ENCODE measurements at regions not wholly inside any gene's neighbourhood (a gene's known extent, or its start where the extent isn't known, plus 50 kb on each side); places are given as distances from the start of the nearest gene placed in this dataset.
"Not testable (repeated sequence)": the region's sequence is repeated elsewhere in the genome, so short reads cannot be mapped to it uniquely, and the experiment has no call there.

DNA sequence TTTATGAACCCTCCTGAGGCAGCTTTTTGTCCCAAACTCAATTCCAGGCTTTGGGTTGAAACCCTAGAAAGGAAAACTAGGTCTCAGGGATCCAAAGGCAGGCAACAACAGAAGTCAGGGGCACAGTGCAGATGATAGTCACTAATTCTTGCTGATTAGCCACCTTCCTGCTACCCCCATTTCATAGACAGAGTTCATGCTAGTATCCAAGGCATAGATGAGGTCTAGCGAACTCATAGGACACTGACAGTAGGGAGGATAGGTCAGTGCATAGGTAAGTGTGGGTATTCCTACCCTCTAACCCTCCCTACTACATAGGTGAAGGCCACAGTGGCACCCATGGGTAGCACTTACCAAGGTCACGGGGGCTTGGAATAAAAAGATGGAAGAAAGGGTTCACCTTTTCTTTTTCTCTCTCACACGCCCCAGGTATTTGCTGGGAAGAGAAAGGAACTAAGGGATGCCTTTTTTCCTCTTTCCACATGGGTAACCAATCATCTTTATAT lies 86.2 kb downstream of the SLC25A46 start:
- H3K27ac ChIP-seq = no peak overlapping the region
- TF ChIP-seq POLR2AphosphoS5 (IDR thresholded peaks at IDR 0.05) = no peak
- TF ChIP-seq, protein P1, sequence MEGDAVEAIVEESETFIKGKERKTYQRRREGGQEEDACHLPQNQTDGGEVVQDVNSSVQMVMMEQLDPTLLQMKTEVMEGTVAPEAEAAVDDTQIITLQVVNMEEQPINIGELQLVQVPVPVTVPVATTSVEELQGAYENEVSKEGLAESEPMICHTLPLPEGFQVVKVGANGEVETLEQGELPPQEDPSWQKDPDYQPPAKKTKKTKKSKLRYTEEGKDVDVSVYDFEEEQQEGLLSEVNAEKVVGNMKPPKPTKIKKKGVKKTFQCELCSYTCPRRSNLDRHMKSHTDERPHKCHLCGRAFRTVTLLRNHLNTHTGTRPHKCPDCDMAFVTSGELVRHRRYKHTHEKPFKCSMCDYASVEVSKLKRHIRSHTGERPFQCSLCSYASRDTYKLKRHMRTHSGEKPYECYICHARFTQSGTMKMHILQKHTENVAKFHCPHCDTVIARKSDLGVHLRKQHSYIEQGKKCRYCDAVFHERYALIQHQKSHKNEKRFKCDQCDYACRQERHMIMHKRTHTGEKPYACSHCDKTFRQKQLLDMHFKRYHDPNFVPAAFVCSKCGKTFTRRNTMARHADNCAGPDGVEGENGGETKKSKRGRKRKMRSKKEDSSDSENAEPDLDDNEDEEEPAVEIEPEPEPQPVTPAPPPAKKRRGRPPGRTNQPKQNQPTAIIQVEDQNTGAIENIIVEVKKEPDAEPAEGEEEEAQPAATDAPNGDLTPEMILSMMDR (IDR thresholded peaks at IDR 0.05 in 8 of 11, conservative IDR thresholded peaks at IDR 0.05 in 3 of 11) = no peak
- TF ChIP-seq POLR2A (IDR thresholded peaks at IDR 0.05) = no peak
- H3K27me3 ChIP-seq (replicated peaks in 1 of 7) = no peaks in the 10 kb centered on the region
- H3K4me1 ChIP-seq = no peaks in the 10 kb centered on the region
- intact Hi-C loops (cut with DNase I; ENCODE audit: low total_unique reads) = no loop called here
- H3K9me3 ChIP-seq = peaks cover 3 to 70% (median 61%) of the 10 kb centered on the region in 8 donors
- 66 to 80% (median 76%) methylated on average over 3 of the region's 3 CpGs for WGBS, 5 donors
- H3K36me3 ChIP-seq = no peaks in the 10 kb centered on the region
- DNase-seq = no peak
- H3K4me3 ChIP-seq = no peak overlapping the region

DNA sequence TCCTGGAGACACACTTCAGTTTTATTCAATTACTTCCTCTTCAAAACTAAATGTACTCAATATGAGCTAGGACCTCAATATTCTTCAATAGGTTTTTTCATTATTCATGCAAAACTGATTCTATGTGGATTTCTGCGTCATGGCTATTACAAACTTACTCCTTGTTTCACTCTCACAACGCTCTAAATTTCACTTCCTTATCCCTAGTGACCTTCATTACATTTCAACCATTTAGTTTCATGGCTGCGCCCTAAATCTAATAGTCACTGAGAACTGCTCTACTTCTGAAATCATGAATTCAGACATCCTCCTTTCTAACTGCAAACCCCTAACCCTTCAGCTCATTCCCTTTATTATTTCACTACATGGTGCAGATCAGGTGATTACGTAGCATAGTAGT lies 93.9 kb downstream of the SLC25A46 start:
- DNase-seq = no peak
- Histone ChIP-seq H3K36me3 (no peaks in the 10 kb centered on the region), H3K4me1 (no peaks in the 10 kb centered on the region), H3K9me3 (peaks cover 3 to 34% (median 27%) of the 10 kb centered on the region in 8 donors), H3K4me3 (no peak overlapping the region), H3K27ac (no peak overlapping the region), H3K27me3 (replicated peaks in 1 of 7) (no peaks in the 10 kb centered on the region)
- TF ChIP-seq, protein P1 (IDR thresholded peaks at IDR 0.05 in 8 of 11, conservative IDR thresholded peaks at IDR 0.05 in 3 of 11) = no peak
- no peak for TF ChIP-seq POLR2AphosphoS5 (IDR thresholded peaks at IDR 0.05)
- TF ChIP-seq POLR2A (IDR thresholded peaks at IDR 0.05) = no peak
- intact Hi-C loops (cut with DNase I; ENCODE audit: low total_unique reads) = no loop called here
- WGBS, 5 donors = 68 to 82% (median 78%) methylated on average over 4 of the region's 4 CpGs

DNA sequence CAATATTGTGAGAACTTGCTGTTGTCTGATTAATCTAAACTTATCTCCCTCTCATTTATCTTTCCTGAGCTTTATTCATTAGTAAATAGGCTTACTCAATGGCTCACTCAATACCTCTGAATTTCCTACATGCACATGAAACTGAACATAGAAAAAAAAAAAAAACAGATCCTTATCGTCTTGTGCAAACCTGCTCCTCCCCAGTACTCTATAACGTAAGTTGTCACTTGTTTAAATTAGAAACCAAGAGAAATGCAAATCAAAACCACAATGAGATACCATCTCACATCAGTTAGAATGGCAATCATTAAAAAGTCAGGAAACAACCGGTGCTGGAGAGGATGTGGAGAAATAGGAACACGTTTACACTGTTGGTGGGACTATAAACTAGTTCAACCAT lies 96.1 kb downstream of the SLC25A46 start:
- DNase-seq; H3K27me3 ChIP-seq (replicated peaks in 1 of 7); H3K4me1 ChIP-seq; H3K36me3 ChIP-seq; H3K4me3 ChIP-seq; H3K27ac ChIP-seq; intact Hi-C loops (cut with DNase I; ENCODE audit: low total_unique reads): not testable (repeated sequence)
- 36 to 53% (median 49%) methylated on average over 4 of the region's 4 CpGs for WGBS, 5 donors
- H3K9me3 ChIP-seq = peaks cover 0 to 12% (median 6%) of the 10 kb centered on the region in 8 donors

DNA sequence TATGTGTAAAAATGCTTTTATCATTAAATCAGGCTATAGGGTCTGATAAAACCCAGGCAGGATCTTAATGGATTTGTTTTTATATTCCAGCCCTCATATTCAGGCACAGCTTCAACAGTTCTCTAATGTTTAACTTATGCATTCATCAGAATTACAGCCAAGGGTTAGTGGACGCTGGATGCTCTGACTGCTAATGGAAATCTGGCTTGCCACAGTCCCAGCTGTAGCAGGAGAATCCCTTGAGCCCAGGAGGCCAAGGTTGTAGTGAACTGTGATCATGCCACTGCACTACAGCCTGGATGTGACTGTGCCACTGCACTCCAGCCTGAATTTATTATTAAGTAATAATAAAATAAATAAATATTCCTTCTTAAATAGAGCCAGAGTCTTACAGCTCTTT lies 98.0 kb downstream of the SLC25A46 start:
- Histone ChIP-seq H3K4me3 (no peak overlapping the region), H3K9me3 (no peaks in the 10 kb centered on the region), H3K36me3 (no peaks in the 10 kb centered on the region), H3K27ac (no peak overlapping the region), H3K27me3 (replicated peaks in 1 of 7) (no peaks in the 10 kb centered on the region), H3K4me1 (no peaks in the 10 kb centered on the region)
- 44 to 72% (median 68%) methylated on average over 1 of the region's 1 CpG for WGBS, 5 donors
- no peak for TF ChIP-seq POLR2A (IDR thresholded peaks at IDR 0.05)
- no peak for TF ChIP-seq POLR2AphosphoS5 (IDR thresholded peaks at IDR 0.05)
- TF ChIP-seq, protein P1 (IDR thresholded peaks at IDR 0.05 in 8 of 11, conservative IDR thresholded peaks at IDR 0.05 in 3 of 11) = no peak
- DNase-seq = no peak
- intact Hi-C loops (cut with DNase I; ENCODE audit: low total_unique reads) = no loop called here

DNA sequence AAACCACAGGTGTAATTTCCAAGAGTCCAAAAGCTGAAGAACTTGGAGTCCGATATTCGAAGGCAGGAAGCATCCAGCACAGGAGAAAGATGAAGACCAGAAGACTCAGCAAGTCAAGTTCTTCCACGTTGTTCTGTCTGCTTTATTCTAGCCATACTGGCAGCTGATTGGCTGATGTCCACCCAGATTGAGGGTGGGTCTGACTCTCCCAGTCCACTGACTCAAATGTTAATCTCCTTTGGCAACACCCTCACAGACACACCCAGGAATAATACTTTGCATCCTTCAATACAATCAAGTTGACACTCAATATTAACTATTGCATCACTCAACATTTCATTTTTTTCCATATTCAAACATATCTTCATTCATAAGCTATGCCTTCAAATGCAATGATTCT lies 99.5 kb downstream of the SLC25A46 start:
- H3K36me3 ChIP-seq; H3K9me3 ChIP-seq; DNase-seq; H3K4me3 ChIP-seq; H3K27ac ChIP-seq; H3K4me1 ChIP-seq; intact Hi-C loops (cut with DNase I; ENCODE audit: low total_unique reads); H3K27me3 ChIP-seq (replicated peaks in 1 of 7): not testable (repeated sequence)
- whole genome bisulfite sequencing, 5 donors = 57 to 83% (median 70%) methylated on average over 3 of the region's 3 CpGs
